OCI-LY7 (cell line): ENCODE measurements at regions not wholly inside any gene's neighbourhood (a gene's known extent, or its start where the extent isn't known, plus 50 kb on each side); places are given as distances from the start of the nearest gene placed in this dataset.

Experiments
- BruUV-seq: library from RNA; stranded (reverse); fragments of 400-500 nt; replicated peaks from 2 replicates; lab custom pipeline; 2021; lab: Mats Ljungman, UMichigan
- CTCF ChIA-PET: fragments of 300-600 bp; sonication (Branson Sonifier 250); formaldehyde crosslinking; loops from one replicate; lab custom pipeline; 2022; ENCODE audit warnings: antibody characterized with exemption; ENCODE audit not compliant: unreplicated experiment; lab: Charles Lee
- POLR2A ChIA-PET: fragments of 300-600 bp; sonication (Branson Sonifier 250); formaldehyde crosslinking; loops from one replicate; lab custom pipeline; 2022; ENCODE audit warnings: antibody characterized with exemption; lab: Charles Lee
- DNase-seq: peaks from one replicate; pipeline ENCODE4 v3.0.0-alpha.2; 2015; ENCODE audit warnings: low spot score
- H2AFZ ChIP-seq: fragments of 200-600 bp; sonication (generic), shearing (Covaris generic); 2 replicates; pipeline ENCODE4 v1.6.1; 2014; ENCODE audit warnings: mild to moderate bottlenecking, antibody characterized with exemption, low read length, moderate library complexity
- H3K27ac ChIP-seq: fragments of 200-600 bp; sonication (generic); 2 replicates; pipeline ENCODE4 v1.5.1; 2014; ENCODE audit warnings: mixed run types, low read depth, mild to moderate bottlenecking, moderate library complexity, low read length, inconsistent platforms; ENCODE audit not compliant: poor library complexity, severe bottlenecking
- H3K36me3 ChIP-seq: fragments of 200-600 bp; sonication (generic); 2 replicates; pipeline ENCODE4 v1.6.1; 2014; ENCODE audit warnings: mild to moderate bottlenecking, antibody characterized with exemption, low read length, moderate library complexity, mixed read lengths; ENCODE audit not compliant: insufficient read depth
- H3K4me1 ChIP-seq: fragments of 200-600 bp; sonication (generic); 2 replicates; pipeline ENCODE4 v1.5.1; 2014; ENCODE audit warnings: mild to moderate bottlenecking, low read length; ENCODE audit not compliant: insufficient read depth, poor library complexity, severe bottlenecking
- H3K4me2 ChIP-seq: fragments of 200-600 bp; sonication (generic); 2 replicates; pipeline ENCODE4 v1.6.1; 2014; ENCODE audit warnings: mild to moderate bottlenecking, low read length
- H3K4me3 ChIP-seq: fragments of 200-600 bp; sonication (generic); 2 replicates; pipeline ENCODE4 v1.5.1; 2014; ENCODE audit warnings: mild to moderate bottlenecking, low read depth, low read length; ENCODE audit not compliant: poor library complexity, severe bottlenecking
- H3K79me2 ChIP-seq: fragments of 200-600 bp; sonication (generic); 2 replicates; pipeline ENCODE4 v1.6.1; 2016; ENCODE audit warnings: low read depth, mild to moderate bottlenecking, low read length, moderate library complexity, mixed read lengths; ENCODE audit not compliant: insufficient read depth
- H3K9me2 ChIP-seq: fragments of 200-600 bp; sonication (generic); 2 replicates; pipeline ENCODE4 v1.6.1; 2016; ENCODE audit warnings: mild to moderate bottlenecking, low read length, mixed read lengths; ENCODE audit not compliant: insufficient read depth
- H3K9me3 ChIP-seq: fragments of 200-600 bp; sonication (generic); 2 replicates; pipeline ENCODE4 v1.6.1; 2014; ENCODE audit warnings: mild to moderate bottlenecking, mixed run types, low read length, mixed read lengths
- H4K20me1 ChIP-seq: fragments of 200-600 bp; sonication (generic); 2 replicates; pipeline ENCODE4 v1.6.1; 2014; ENCODE audit warnings: mild to moderate bottlenecking, antibody characterized with exemption, low read length, moderate library complexity, mixed read lengths; ENCODE audit not compliant: insufficient read depth
- CTCF ChIP-seq: fragments of 200-600 bp; sonication (generic); conservative IDR thresholded peaks from 2 replicates; pipeline ENCODE4 v1.5.1; 2014; ENCODE audit warnings: mild to moderate bottlenecking, antibody characterized with exemption, low read length, moderate library complexity, mixed read lengths
- EZH2phosphoT487 ChIP-seq: fragments of 200-600 bp; sonication (generic); IDR thresholded peaks from 2 replicates; pipeline ENCODE4 v1.6.1; 2018; ENCODE audit warnings: low read depth, borderline replicate concordance, mild to moderate bottlenecking, mixed run types, antibody characterized with exemption, low read length, moderate library complexity, mixed read lengths
- intact Hi-C: fragments of 100-400 bp; cut with micrococcal nuclease; formaldehyde crosslinking; loops from one replicate; pipeline ENCODE4 v1.10.0; 2022; ENCODE audit not compliant: unreplicated experiment

GRCh38 chr12:83960767-83961166 is 951.8 kb downstream of the SLC6A15 start:
- H3K9me2 ChIP-seq: no peaks in the 10 kb centered on the region
- H3K4me2 ChIP-seq: no peak overlapping the region
- TF ChIP-seq EZH2phosphoT487 (no peak), CTCF (no peak)
- no peak overlapping the region for H2AFZ ChIP-seq
- ChIA-PET POLR2A (interaction anchor here (0.7 kb wide), 1 partner anchor 964 kb away, joined by 3 read pairs; no protein-coding TSS in a partner anchor), CTCF (no interaction called here)
- DNase-seq: no peak
- no peaks in the 10 kb centered on the region for H4K20me1 ChIP-seq
- H3K4me3 ChIP-seq: no peak overlapping the region
- no TSS peak for BruUV-seq
- H3K9me3 ChIP-seq: no peaks in the 10 kb centered on the region
- H3K4me1 ChIP-seq: no peaks in the 10 kb centered on the region
- no peaks in the 10 kb centered on the region for H3K79me2 ChIP-seq
- intact Hi-C loops: no loop called here
- no peak overlapping the region for H3K27ac ChIP-seq
- no peaks in the 10 kb centered on the region for H3K36me3 ChIP-seq

GRCh38 chr12:83958997-83959396 is 953.6 kb downstream of the SLC6A15 start:
- DNase-seq: no peak
- Histone ChIP-seq H3K4me1 (no peaks in the 10 kb centered on the region), H3K27ac (no peak overlapping the region), H2AFZ (no peak overlapping the region), H3K9me2 (no peaks in the 10 kb centered on the region), H3K9me3 (no peaks in the 10 kb centered on the region), H3K79me2 (no peaks in the 10 kb centered on the region), H4K20me1 (no peaks in the 10 kb centered on the region), H3K36me3 (no peaks in the 10 kb centered on the region), H3K4me2 (no peak overlapping the region), H3K4me3 (no peak overlapping the region)
- CTCF ChIA-PET: no interaction called here
- POLR2A ChIA-PET: interaction anchor here (1.2 kb wide), 1 partner anchor 10 kb away, joined by 5 read pairs; no protein-coding TSS in a partner anchor
- intact Hi-C loops: no loop called here
- no TSS peak for BruUV-seq
- no peak for TF ChIP-seq EZH2phosphoT487
- no peak for TF ChIP-seq CTCF

GRCh38 chr12:83954956-83955601 is 957.5 kb downstream of the SLC6A15 start:
- CTCF ChIA-PET: no interaction called here
- H2AFZ ChIP-seq: no peak overlapping the region
- H3K9me2 ChIP-seq: no peaks in the 10 kb centered on the region
- no peak for TF ChIP-seq EZH2phosphoT487
- TF ChIP-seq CTCF: peak; percentile 36; the same call in 1 of the 2 replicates
- no peaks in the 10 kb centered on the region for H3K4me1 ChIP-seq
- no peak overlapping the region for H3K4me2 ChIP-seq
- no peaks in the 10 kb centered on the region for H4K20me1 ChIP-seq
- no peaks in the 10 kb centered on the region for H3K36me3 ChIP-seq
- no peak overlapping the region for H3K27ac ChIP-seq
- DNase-seq: no peak
- H3K9me3 ChIP-seq: no peaks in the 10 kb centered on the region
- H3K79me2 ChIP-seq: no peaks in the 10 kb centered on the region
- BruUV-seq: no TSS peak
- intact Hi-C loops: no loop called here
- POLR2A ChIA-PET: no interaction called here
- no peak overlapping the region for H3K4me3 ChIP-seq
